Neuron (in vitro differentiated cells): ENCODE measurements at regions not wholly inside any gene's neighbourhood (a gene's known extent, or its start where the extent isn't known, plus 50 kb on each side); places are given as distances from the start of the nearest gene placed in this dataset.

Experiments used
- H2AFZ ChIP-seq: one replicate; pipeline ENCODE4 v1.6.1; 2013; ENCODE audit warnings: low read depth, mild to moderate bottlenecking, inconsistent platforms, low read length, moderate library complexity
- H3K27me3 ChIP-seq: one replicate; pipeline ENCODE4 v1.6.1; 2013; ENCODE audit warnings: low read length; ENCODE audit not compliant: insufficient read depth
- H3K36me3 ChIP-seq: one replicate; pipeline ENCODE4 v1.6.1; 2013; ENCODE audit warnings: low read length; ENCODE audit not compliant: insufficient read depth
- H3K4me1 ChIP-seq: one replicate; pipeline ENCODE4 v1.6.1; 2013; ENCODE audit warnings: low read length; ENCODE audit not compliant: insufficient read depth
- H3K4me3 ChIP-seq: 2 replicates; pipeline ENCODE4 v1.5.1; 2013; ENCODE audit warnings: mild to moderate bottlenecking, low read length, moderate library complexity
- H3K9me3 ChIP-seq: one replicate; pipeline ENCODE4 v1.6.1; 2013; ENCODE audit warnings: low read length

DNA sequence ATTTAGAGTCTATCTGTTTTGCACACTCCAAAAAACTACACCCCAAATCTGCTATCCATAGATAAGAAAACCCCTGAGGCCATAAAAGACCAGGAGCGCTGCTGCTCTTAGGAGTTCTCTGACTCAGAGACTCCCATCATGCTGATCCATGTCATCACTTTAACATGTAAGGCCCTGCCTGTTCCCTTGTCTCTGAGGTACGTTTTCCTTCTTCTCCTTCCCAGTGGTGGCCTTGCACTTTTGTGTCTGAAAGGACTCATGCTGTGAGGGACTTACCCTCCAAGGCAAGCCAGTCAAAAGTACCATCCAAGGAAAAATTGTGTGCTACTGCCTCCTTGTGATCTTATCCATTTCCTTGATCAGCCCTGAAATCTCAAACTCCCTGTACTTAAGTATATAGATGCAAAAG lies 427.4 kb upstream of the NCAM2 start:
- H2AFZ ChIP-seq = no peak overlapping the region
- H3K36me3 ChIP-seq = no peaks in the 10 kb centered on the region
- H3K9me3 ChIP-seq = no peaks in the 10 kb centered on the region
- no peaks in the 10 kb centered on the region for H3K4me1 ChIP-seq
- no peaks in the 10 kb centered on the region for H3K27me3 ChIP-seq
- no peak overlapping the region for H3K4me3 ChIP-seq

GRCh38 chr21:20572582-20572981 lies 425.6 kb upstream of the NCAM2 start:
- no peaks in the 10 kb centered on the region for H3K36me3 ChIP-seq
- H3K27me3 ChIP-seq = no peaks in the 10 kb centered on the region
- H2AFZ ChIP-seq = no peak overlapping the region
- H3K9me3 ChIP-seq = no peaks in the 10 kb centered on the region
- no peak overlapping the region for H3K4me3 ChIP-seq
- no peaks in the 10 kb centered on the region for H3K4me1 ChIP-seq

- Histone ChIP-seq H3K36me3 (no peaks in the 10 kb centered on the region), H3K9me3 (peaks cover 3% of the 10 kb centered on the region), H2AFZ (no peak overlapping the region), H3K4me3 (no peak overlapping the region), H3K4me1 (no peaks in the 10 kb centered on the region), H3K27me3 (no peaks in the 10 kb centered on the region)
Observed at GRCh38 chr21:20581361-20581760, 416.8 kb upstream of the NCAM2 start.

DNA sequence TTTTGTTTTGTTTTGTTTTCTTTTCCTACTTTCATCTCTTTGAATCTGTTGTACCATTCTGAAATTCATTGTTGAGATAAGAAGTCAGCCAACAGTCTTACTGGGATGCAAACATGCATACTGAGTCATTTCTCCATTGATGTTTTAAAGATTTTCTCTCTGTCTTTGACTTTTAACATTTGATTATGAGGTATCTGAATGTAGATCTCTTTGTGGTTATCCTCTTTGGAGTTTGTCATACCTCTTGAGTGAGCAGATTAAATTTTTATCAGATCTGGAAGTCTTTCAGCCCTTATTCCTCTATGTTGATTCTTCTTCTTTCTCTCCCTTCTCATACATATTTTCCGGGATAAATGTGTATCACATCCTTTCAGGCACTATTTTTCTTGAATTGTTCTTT lies 406.9 kb upstream of the NCAM2 start:
- no peaks in the 10 kb centered on the region for H3K36me3 ChIP-seq
- no peak overlapping the region for H2AFZ ChIP-seq
- H3K27me3 ChIP-seq = no peaks in the 10 kb centered on the region
- no peaks in the 10 kb centered on the region for H3K4me1 ChIP-seq
- H3K4me3 ChIP-seq = no peak overlapping the region
- H3K9me3 ChIP-seq = no peaks in the 10 kb centered on the region

DNA sequence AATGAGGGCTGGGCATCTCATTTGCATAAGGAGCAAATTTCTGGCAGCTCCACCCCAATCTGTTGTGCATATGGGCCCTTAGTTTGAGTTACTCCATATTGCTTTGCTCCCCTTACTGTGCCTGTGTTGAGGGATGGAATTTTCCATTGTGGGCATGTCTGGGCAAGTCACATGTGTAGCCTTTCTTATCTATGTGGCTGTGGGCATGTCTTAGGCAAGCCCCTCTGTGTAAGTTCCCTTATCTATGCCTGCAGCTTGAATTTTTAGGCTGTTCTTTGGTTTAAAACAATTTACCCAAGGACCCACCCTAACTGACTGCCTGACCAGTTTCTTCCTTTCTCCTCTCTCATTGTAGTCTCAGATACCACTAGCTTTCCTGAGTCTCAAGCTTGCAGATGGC lies 405.7 kb upstream of the NCAM2 start:
- Histone ChIP-seq H2AFZ (peak overlapping the region; percentile 48), H3K4me3 (no peak overlapping the region), H3K36me3 (no peaks in the 10 kb centered on the region), H3K4me1 (no peaks in the 10 kb centered on the region), H3K27me3 (no peaks in the 10 kb centered on the region), H3K9me3 (no peaks in the 10 kb centered on the region)

DNA sequence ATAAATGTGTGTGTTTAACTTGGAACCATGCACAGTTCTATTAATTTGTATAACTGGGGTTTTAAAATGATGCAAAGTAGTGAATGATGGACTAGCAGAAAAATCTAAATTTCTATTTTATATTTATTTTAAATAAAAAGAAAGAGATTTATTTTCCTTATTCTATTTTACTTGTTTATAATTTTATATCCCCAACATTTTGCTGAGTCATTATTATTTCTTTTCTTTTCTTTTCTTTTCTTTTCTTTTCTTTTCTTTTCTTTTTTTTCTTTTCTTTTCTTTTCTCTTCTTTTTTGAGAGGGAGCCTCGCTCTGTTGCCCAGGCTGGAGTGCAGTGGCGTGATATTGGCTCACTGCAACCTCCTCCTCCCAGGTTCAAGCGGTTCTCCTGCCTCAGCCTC lies 395.0 kb upstream of the NCAM2 start:
- Histone ChIP-seq H3K4me1 (no peaks in the 10 kb centered on the region), H3K36me3 (no peaks in the 10 kb centered on the region), H3K9me3 (no peaks in the 10 kb centered on the region), H3K27me3 (no peaks in the 10 kb centered on the region), H2AFZ (no peak overlapping the region), H3K4me3 (no peak overlapping the region)

GRCh38 chr21:20611008-20611407 lies 387.2 kb upstream of the NCAM2 start:
- H3K4me3 ChIP-seq = no peak overlapping the region
- no peaks in the 10 kb centered on the region for H3K27me3 ChIP-seq
- no peaks in the 10 kb centered on the region for H3K9me3 ChIP-seq
- no peaks in the 10 kb centered on the region for H3K36me3 ChIP-seq
- H3K4me1 ChIP-seq = no peaks in the 10 kb centered on the region
- no peak overlapping the region for H2AFZ ChIP-seq

- H3K4me3 ChIP-seq = no peak overlapping the region
- no peaks in the 10 kb centered on the region for H3K36me3 ChIP-seq
- no peaks in the 10 kb centered on the region for H3K27me3 ChIP-seq
- no peaks in the 10 kb centered on the region for H3K4me1 ChIP-seq
- no peaks in the 10 kb centered on the region for H3K9me3 ChIP-seq
- H2AFZ ChIP-seq = peak overlapping the region; percentile 22
Observed at GRCh38 chr21:20613654-20614053, 384.6 kb upstream of the NCAM2 start.

DNA sequence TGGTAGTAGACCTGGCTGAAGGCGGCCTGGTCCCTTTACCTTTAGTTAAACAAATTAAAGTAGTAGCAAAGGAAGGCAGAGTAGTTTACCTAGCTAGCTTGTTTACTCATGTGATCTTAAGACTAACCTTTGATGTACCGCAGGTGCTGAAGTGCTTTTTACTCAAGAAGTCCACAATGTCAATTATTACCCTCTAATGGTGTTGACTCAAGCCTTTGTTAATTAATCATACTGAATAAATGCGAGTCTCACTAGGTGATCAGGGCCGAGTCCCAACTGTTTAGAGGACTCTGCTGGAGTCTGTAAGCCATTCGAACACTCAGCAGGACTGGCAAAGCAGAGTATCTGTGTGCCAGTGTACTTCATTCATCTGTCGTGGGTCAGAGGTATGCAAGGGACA lies 381.1 kb upstream of the NCAM2 start:
- H3K4me1 ChIP-seq = no peaks in the 10 kb centered on the region
- peak overlapping the region; percentile 46 for H2AFZ ChIP-seq
- H3K36me3 ChIP-seq = no peaks in the 10 kb centered on the region
- no peak overlapping the region for H3K4me3 ChIP-seq
- no peaks in the 10 kb centered on the region for H3K27me3 ChIP-seq
- H3K9me3 ChIP-seq = no peaks in the 10 kb centered on the region

DNA sequence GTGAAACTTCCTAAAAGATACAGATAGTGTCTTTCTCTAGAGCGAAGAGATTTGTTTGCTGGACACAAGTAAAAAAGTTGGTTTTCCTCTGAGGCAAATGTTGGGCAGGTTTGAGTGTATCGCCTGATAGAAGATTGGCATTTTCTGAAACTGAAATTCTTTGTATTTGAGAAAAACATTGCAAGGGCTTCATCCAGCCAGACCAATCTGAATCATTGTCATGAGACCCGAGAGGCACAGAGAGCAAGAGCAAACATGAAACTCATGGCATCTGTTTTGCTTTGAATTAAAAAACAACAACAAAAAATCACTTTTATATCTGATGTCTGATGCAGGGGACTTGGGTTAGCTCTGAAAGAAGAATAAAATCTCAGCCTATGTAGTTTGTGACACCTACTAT lies 379.3 kb upstream of the NCAM2 start:
- Histone ChIP-seq H3K4me3 (no peak overlapping the region), H3K9me3 (no peaks in the 10 kb centered on the region), H2AFZ (no peak overlapping the region), H3K4me1 (no peaks in the 10 kb centered on the region), H3K36me3 (no peaks in the 10 kb centered on the region), H3K27me3 (no peaks in the 10 kb centered on the region)

- no peaks in the 10 kb centered on the region for H3K4me1 ChIP-seq
- no peaks in the 10 kb centered on the region for H3K27me3 ChIP-seq
- H3K36me3 ChIP-seq = no peaks in the 10 kb centered on the region
- H3K4me3 ChIP-seq = no peak overlapping the region
- no peak overlapping the region for H2AFZ ChIP-seq
- no peaks in the 10 kb centered on the region for H3K9me3 ChIP-seq
Observed at GRCh38 chr21:20627594-20627993, 370.6 kb upstream of the NCAM2 start.

DNA sequence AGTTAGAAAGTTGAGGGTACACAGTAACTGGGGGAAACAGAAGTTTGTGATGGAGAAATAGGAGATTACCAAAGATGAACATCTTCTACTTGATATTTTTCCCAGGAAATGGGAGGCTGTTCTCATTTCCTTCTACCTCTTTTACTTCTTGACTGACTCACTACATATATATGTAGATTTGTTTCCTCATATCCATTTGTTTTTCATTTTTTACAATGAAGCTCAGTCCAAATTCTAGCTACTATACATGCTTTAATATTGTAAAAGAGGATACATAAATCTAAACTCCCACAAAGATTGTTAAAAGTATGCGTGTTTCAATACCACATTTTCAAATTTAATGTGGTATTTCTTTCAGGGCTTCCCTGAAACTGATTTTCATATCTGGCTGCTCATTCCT lies 366.6 kb upstream of the NCAM2 start:
- no peaks in the 10 kb centered on the region for H3K9me3 ChIP-seq
- no peak overlapping the region for H3K4me3 ChIP-seq
- no peaks in the 10 kb centered on the region for H3K4me1 ChIP-seq
- H3K36me3 ChIP-seq = no peaks in the 10 kb centered on the region
- H3K27me3 ChIP-seq = no peaks in the 10 kb centered on the region
- H2AFZ ChIP-seq = no peak overlapping the region

DNA sequence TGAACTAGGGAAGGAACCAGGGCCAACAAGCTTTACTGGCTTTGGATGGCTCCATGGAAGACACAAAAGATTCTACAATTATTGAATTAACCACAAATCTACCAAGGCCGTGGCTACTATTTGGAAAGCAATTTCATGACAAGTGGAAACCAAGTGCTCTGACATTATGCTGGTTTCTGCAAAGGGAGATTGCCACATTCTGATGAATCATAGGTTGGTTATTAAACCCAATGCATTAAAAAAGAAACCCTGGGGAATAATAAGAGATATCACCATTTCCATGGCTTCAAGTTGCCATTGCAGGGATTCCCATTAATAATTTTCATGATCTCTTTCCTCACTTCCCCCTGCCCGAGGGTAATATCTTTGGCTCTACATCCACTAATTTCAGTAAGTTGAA lies 359.2 kb upstream of the NCAM2 start:
- Histone ChIP-seq H3K9me3 (no peaks in the 10 kb centered on the region), H3K36me3 (no peaks in the 10 kb centered on the region), H2AFZ (no peak overlapping the region), H3K4me3 (no peak overlapping the region), H3K4me1 (peaks cover 3% of the 10 kb centered on the region), H3K27me3 (no peaks in the 10 kb centered on the region)

- Histone ChIP-seq H3K27me3 (no peaks in the 10 kb centered on the region), H3K4me3 (no peak overlapping the region), H3K9me3 (no peaks in the 10 kb centered on the region), H3K4me1 (peaks cover 3% of the 10 kb centered on the region), H3K36me3 (no peaks in the 10 kb centered on the region), H2AFZ (no peak overlapping the region)
Observed at GRCh38 chr21:20641241-20641640, 357.0 kb upstream of the NCAM2 start.
